ENCODE measurements at regions not wholly inside any gene's neighbourhood (a gene's known extent, or its start where the extent isn't known, plus 50 kb on each side); places are given as distances from the start of the nearest gene placed in this dataset.
A peak's percentile ranks its signal among the peaks of the same experiment; 100 is the strongest.

DNA sequence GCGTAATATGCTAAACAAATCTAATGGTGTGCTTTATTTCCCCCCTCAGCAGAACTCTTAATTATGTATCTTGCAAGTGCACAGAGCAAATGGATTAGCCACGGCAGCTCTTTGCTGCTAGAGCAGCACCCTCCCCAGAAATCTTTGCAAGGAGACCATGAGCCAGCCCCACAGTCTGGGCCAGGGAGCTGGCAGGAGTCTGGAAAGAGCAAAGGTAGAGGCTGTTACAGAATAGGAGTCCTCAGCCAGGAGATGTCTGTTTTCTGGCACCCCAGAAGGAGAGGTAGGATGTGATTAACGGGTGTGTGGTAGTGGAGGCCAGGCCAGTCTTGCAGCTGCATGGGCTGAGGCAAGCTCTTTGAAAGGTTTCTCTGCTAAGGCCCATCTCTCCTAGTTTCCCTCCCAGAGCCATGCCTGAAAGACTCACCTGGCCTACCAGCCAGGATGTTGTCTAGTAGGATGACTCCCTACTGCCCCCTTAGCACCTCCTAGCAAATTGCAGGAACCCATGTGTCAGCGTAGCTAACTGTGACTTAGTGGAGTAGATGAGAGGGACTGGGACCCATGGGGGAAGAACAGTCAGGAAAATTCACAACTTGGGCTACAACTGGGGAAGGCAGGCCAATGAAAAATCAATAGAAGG is 557.2 kb downstream of the BUD13 start:
- Histone ChIP-seq H3K4me1 (ENCODE audit: control insufficient read depth, insufficient read depth, low read length) (peaks cover 3% of the 10 kb centered on the region), H3K36me3 (ENCODE audit: control insufficient read depth, insufficient read depth, low read length) (no peaks in the 10 kb centered on the region), H3K27ac (ENCODE audit: low read depth, low read length) (no peak overlapping the region), H3K9me3 (ENCODE audit: control insufficient read depth, insufficient read depth, low read length) (no peaks in the 10 kb centered on the region), H3K27me3 (ENCODE audit: control insufficient read depth, insufficient read depth, low read length) (no peaks in the 10 kb centered on the region), H3K4me3 (ENCODE audit: low read depth, low read length) (no peak overlapping the region)
- peak in 1 of 6 donors; percentile 58 for DNase-seq (ENCODE audit: low read depth in 4 of 6, low spot score in 6 of 6)
- 75% methylated on average over 3 of the region's 4 CpGs for WGBS (ENCODE audit: insufficient coverage)

DNA sequence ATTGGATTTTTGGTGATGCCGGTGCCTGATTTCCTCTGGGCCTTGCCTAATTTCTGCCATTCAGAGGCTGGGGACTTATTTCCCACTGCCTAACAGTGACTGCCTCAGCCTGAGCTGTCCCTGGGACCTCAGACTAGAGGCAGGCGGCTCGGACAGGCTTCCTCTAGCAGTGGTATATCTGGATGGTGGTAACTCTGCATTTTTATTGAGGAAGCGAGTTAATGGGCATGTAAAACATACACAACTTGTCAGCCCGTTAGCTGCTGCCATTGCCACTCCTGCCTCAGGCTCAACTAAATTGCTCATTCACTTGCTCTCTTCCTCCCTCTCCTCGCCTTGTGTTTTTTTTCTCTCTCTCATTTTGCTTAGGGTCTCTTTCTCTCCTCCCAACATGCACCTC is 561.6 kb downstream of the BUD13 start:
- Histone ChIP-seq H3K9me3 (ENCODE audit: control insufficient read depth, insufficient read depth, low read length) (no peaks in the 10 kb centered on the region), H3K27me3 (ENCODE audit: control insufficient read depth, insufficient read depth, low read length) (no peaks in the 10 kb centered on the region), H3K4me1 (ENCODE audit: control insufficient read depth, insufficient read depth, low read length) (peaks cover 18% of the 10 kb centered on the region), H3K4me3 (ENCODE audit: low read depth, low read length) (no peak overlapping the region), H3K27ac (ENCODE audit: low read depth, low read length) (no peak overlapping the region), H3K36me3 (ENCODE audit: control insufficient read depth, insufficient read depth, low read length) (no peaks in the 10 kb centered on the region)
- DNase-seq (ENCODE audit: low read depth in 4 of 6, low spot score in 6 of 6): peak in 1 of 6 donors; percentile 57
- 83% methylated on average over 5 of the region's 6 CpGs for WGBS (ENCODE audit: insufficient coverage)

DNA sequence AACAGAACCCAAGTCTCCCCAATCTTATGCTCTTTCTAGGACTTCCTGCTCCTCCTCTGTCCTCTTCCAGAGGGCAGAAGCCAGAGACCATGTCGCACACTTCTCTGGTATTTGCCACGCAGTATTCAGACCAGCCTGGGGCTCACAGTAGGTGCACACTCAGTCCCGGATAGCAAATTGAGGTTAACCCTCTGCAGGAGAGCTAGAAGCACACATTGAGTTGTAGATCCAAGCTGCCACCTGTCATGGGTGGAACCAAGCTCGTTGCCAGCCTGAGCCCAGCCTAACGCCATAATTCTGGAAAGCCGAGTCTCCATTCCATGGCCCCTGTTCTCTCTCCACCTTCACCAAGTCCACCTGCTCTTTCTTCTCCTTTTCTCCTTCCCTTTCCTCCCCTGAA is 562.1 kb downstream of the BUD13 start:
- H3K27me3 ChIP-seq (ENCODE audit: control insufficient read depth, insufficient read depth, low read length): no peaks in the 10 kb centered on the region
- no peaks in the 10 kb centered on the region for H3K36me3 ChIP-seq (ENCODE audit: control insufficient read depth, insufficient read depth, low read length)
- 81% methylated on average over 6 of the region's 6 CpGs for WGBS (ENCODE audit: insufficient coverage)
- no peaks in the 10 kb centered on the region for H3K9me3 ChIP-seq (ENCODE audit: control insufficient read depth, insufficient read depth, low read length)
- no peak overlapping the region for H3K4me3 ChIP-seq (ENCODE audit: low read depth, low read length)
- no peak for DNase-seq (ENCODE audit: low read depth in 4 of 6, low spot score in 6 of 6)
- peaks cover 18% of the 10 kb centered on the region for H3K4me1 ChIP-seq (ENCODE audit: control insufficient read depth, insufficient read depth, low read length)
- no peak overlapping the region for H3K27ac ChIP-seq (ENCODE audit: low read depth, low read length)

DNA sequence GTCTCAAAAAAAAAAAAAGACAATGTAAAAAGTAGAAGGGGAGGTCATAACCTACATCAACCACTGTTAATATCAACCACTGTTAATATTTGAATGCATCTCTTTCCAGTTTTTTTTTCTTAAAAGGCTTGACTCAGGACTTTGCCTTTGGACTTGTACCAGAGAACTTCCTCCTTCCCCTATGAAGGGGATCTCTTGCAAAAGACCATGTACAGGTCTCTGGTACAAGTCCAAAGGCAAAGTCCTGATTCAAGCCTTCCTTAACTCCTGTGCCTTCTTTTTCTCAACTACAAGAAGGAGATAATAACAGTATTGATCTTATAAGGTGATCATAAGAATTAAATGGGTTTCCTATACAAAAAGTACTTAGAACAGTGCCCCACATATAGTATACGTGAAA is 563.5 kb downstream of the BUD13 start:
- no peaks in the 10 kb centered on the region for H3K9me3 ChIP-seq (ENCODE audit: control insufficient read depth, insufficient read depth, low read length)
- H3K4me1 ChIP-seq (ENCODE audit: control insufficient read depth, insufficient read depth, low read length): peaks cover 15% of the 10 kb centered on the region
- WGBS (ENCODE audit: insufficient coverage): no CpG with 5 or more reads among the region's 1 CpG
- H3K27ac ChIP-seq (ENCODE audit: low read depth, low read length): no peak overlapping the region
- H3K4me3 ChIP-seq (ENCODE audit: low read depth, low read length): no peak overlapping the region
- no peaks in the 10 kb centered on the region for H3K36me3 ChIP-seq (ENCODE audit: control insufficient read depth, insufficient read depth, low read length)
- no peak for DNase-seq (ENCODE audit: low read depth in 4 of 6, low spot score in 6 of 6)
- no peaks in the 10 kb centered on the region for H3K27me3 ChIP-seq (ENCODE audit: control insufficient read depth, insufficient read depth, low read length)

DNA sequence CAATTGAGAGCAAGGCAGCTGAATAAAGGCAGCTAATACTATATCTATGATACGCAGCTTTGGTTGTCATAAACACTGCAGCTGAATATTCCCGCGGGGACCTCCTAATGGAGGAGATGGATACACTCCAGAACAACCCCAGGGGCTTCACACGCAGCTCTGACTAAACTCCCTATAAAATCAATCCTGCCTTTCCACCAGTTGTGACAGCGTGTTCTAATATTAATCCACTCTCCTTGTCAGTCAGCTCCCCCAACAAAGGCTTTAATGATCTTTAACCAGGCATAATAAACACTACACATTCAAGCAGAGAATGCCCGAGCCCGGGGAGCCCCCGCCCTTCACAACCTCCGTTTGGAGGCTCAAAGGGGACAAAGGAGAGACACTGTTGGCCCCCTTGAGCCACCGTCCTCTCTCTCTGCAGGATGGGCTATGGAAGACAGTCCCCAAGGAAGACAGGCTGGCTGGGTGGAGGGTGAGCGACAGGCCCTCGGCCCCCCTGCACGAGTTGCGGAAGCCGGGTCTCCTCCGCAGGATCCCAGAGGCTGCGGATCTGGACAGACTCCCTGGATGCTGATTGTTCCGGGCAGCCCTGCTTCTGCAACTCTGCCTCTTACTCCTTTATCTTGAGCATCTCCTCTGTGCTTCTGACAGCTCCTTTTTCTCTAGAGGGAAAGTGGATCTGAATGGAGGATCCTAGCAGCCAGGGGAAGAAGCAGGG is 565.2 kb downstream of the BUD13 start:
- Histone ChIP-seq H3K36me3 (ENCODE audit: control insufficient read depth, insufficient read depth, low read length) (no peaks in the 10 kb centered on the region), H3K27ac (ENCODE audit: low read depth, low read length) (no peak overlapping the region), H3K9me3 (ENCODE audit: control insufficient read depth, insufficient read depth, low read length) (no peaks in the 10 kb centered on the region), H3K27me3 (ENCODE audit: control insufficient read depth, insufficient read depth, low read length) (no peaks in the 10 kb centered on the region), H3K4me3 (ENCODE audit: low read depth, low read length) (no peak overlapping the region), H3K4me1 (ENCODE audit: control insufficient read depth, insufficient read depth, low read length) (peaks cover 15% of the 10 kb centered on the region)
- peak in 2 of 6 donors; percentile 42 to 88 for DNase-seq (ENCODE audit: low read depth in 4 of 6, low spot score in 6 of 6)
- 26% methylated on average over 18 of the region's 18 CpGs for WGBS (ENCODE audit: insufficient coverage)

DNA sequence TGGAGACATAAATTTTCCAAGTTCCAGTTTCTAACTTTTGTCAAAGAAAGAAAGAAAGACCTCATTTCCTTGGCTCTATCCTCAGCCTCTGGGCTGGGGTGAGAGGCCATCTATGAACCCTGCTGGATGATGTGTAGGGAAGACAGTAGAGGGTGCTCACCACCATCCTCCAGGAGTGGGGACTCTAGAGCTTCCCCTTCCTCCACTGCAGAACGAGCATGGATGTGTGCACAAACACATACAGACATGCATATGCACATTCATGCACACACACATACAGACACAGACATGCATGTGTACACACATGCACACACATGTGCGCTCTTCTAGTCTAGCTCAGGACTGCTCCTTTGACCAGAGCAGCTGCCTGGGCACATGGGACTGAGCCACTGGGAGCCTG is 565.8 kb downstream of the BUD13 start:
- Histone ChIP-seq H3K4me3 (ENCODE audit: low read depth, low read length) (no peak overlapping the region), H3K27ac (ENCODE audit: low read depth, low read length) (no peak overlapping the region)
- 60% methylated on average over 2 of the region's 2 CpGs for WGBS (ENCODE audit: insufficient coverage)

DNA sequence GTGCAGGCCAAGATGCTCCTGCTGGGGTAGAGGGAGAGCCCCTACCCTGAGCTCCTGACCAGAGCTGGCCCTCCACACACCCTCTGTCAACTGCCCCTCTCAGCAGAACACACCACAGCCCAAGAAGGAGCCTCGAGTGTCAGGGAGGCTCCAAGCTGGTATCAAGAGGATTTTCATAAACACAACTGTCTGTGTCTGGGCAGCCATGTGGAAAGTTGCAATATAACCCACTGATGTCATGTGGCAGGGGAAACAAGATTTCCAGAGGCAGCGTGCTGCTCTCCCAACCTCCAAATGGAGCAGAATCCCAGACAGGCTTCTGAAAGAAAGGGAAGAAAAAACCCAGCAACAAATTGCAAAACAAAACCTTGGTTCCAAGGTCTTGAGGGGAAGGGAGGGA is 569.9 kb downstream of the BUD13 start:
- DNase-seq (ENCODE audit: low read depth in 4 of 6, low spot score in 6 of 6): no peak
- Histone ChIP-seq H3K27ac (ENCODE audit: low read depth, low read length) (no peak overlapping the region), H3K27me3 (ENCODE audit: control insufficient read depth, insufficient read depth, low read length) (no peaks in the 10 kb centered on the region), H3K4me1 (ENCODE audit: control insufficient read depth, insufficient read depth, low read length) (peaks cover 17% of the 10 kb centered on the region), H3K9me3 (ENCODE audit: control insufficient read depth, insufficient read depth, low read length) (no peaks in the 10 kb centered on the region), H3K4me3 (ENCODE audit: low read depth, low read length) (no peak overlapping the region), H3K36me3 (ENCODE audit: control insufficient read depth, insufficient read depth, low read length) (no peaks in the 10 kb centered on the region)
- 60% methylated on average over 1 of the region's 2 CpGs for WGBS (ENCODE audit: insufficient coverage)

More for the DNA sequence above, 565.8 kb downstream of the BUD13 start:
- DNase-seq (ENCODE audit: low read depth in 4 of 6, low spot score in 6 of 6): peak in 1 of 6 donors; percentile 66
- Histone ChIP-seq H3K4me1 (ENCODE audit: control insufficient read depth, insufficient read depth, low read length) (peaks cover 15% of the 10 kb centered on the region), H3K9me3 (ENCODE audit: control insufficient read depth, insufficient read depth, low read length) (no peaks in the 10 kb centered on the region), H3K36me3 (ENCODE audit: control insufficient read depth, insufficient read depth, low read length) (no peaks in the 10 kb centered on the region), H3K27me3 (ENCODE audit: control insufficient read depth, insufficient read depth, low read length) (no peaks in the 10 kb centered on the region)

DNA sequence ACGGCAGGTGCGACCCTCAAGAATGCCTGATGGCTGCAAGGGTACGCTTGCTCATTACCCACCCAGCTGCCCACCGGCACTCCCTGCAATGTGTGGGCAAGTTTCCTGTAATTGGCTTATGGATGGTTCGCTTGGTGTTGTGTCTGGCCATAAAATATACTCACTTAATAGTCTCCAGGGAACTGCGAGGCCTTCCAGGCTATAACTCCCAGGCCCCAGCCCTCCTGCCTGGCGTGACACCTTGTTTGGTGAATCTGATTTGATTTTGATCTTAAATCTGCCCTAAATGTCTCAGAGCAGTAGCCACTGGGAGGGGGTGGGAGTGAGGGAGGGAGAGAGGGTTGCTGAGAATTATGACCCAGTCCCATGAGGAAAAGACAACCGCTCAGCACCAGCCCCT is 572.2 kb downstream of the BUD13 start:
- DNase-seq (ENCODE audit: low read depth in 4 of 6, low spot score in 6 of 6): no peak
- H3K27ac ChIP-seq (ENCODE audit: low read depth, low read length): no peak overlapping the region
- no peaks in the 10 kb centered on the region for H3K27me3 ChIP-seq (ENCODE audit: control insufficient read depth, insufficient read depth, low read length)
- no peaks in the 10 kb centered on the region for H3K9me3 ChIP-seq (ENCODE audit: control insufficient read depth, insufficient read depth, low read length)
- no peak overlapping the region for H3K4me3 ChIP-seq (ENCODE audit: low read depth, low read length)
- WGBS (ENCODE audit: insufficient coverage): no CpG with 5 or more reads among the region's 8 CpGs
- H3K36me3 ChIP-seq (ENCODE audit: control insufficient read depth, insufficient read depth, low read length): no peaks in the 10 kb centered on the region
- H3K4me1 ChIP-seq (ENCODE audit: control insufficient read depth, insufficient read depth, low read length): peaks cover 7% of the 10 kb centered on the region

DNA sequence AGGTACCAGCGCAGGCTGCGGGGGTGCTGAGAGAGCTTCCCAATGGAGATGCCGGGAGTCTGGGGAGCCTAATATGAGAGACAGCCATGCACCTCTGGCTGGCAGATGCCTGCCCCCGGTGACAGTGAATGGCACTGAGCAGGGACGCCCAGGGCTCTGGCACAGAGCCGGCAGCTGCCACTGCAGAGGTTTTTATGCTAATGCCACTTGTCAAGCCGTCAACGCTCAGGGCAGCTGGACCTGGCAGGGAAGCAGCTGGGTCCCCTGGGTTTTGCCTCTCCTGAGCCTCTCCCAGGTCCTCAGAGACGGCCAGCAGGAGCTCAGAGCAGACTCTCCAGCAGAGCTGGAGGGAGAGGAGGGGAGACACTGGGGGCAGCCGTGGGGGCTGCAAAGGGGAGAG is 573.6 kb downstream of the BUD13 start:
- 48% methylated on average over 8 of the region's 10 CpGs for whole genome bisulfite sequencing (ENCODE audit: insufficient coverage)
- peaks cover 9% of the 10 kb centered on the region for H3K4me1 ChIP-seq (ENCODE audit: control insufficient read depth, insufficient read depth, low read length)
- no peak overlapping the region for H3K27ac ChIP-seq (ENCODE audit: low read depth, low read length)
- DNase-seq (ENCODE audit: low read depth in 4 of 6, low spot score in 6 of 6): peak in 1 of 6 donors; percentile 44
- no peaks in the 10 kb centered on the region for H3K36me3 ChIP-seq (ENCODE audit: control insufficient read depth, insufficient read depth, low read length)
- no peaks in the 10 kb centered on the region for H3K27me3 ChIP-seq (ENCODE audit: control insufficient read depth, insufficient read depth, low read length)
- no peaks in the 10 kb centered on the region for H3K9me3 ChIP-seq (ENCODE audit: control insufficient read depth, insufficient read depth, low read length)
- no peak overlapping the region for H3K4me3 ChIP-seq (ENCODE audit: low read depth, low read length)
